GM10266 (cell line): ENCODE measurements at regions not wholly inside any gene's neighbourhood (a gene's known extent, or its start where the extent isn't known, plus 50 kb on each side); places are given as distances from the start of the nearest gene placed in this dataset.

ENCODE experiments used
- DNase-seq: peaks from one replicate; pipeline ENCODE4 v3.0.0; 2012; ENCODE audit errors: extremely low spot score
- CTCF ChIP-seq: IDR thresholded peaks from 2 replicates; pipeline ENCODE4 v1.5.1; 2012; ENCODE audit warnings: mild to moderate bottlenecking, low read depth; ENCODE audit not compliant: control insufficient read depth, insufficient read depth; ENCODE audit errors: missing control alignments

- TF ChIP-seq CTCF: no peak
- no peak for DNase-seq
These were observed 168.5 kb upstream of the RND3 start for GRCh38 chr2:150656002-150656401.

- no peak for TF ChIP-seq CTCF
- no peak for DNase-seq
These were observed 165.9 kb upstream of the RND3 start for GRCh38 chr2:150653351-150653750.

- no peak for DNase-seq
- no peak for TF ChIP-seq CTCF
These were observed 160.5 kb upstream of the RND3 start for GRCh38 chr2:150647943-150648342.

GRCh38 chr2:150646746-150647145 lies 159.3 kb upstream of the RND3 start:
- no peak for TF ChIP-seq CTCF
- DNase-seq: no peak

- no peak for DNase-seq
- no peak for TF ChIP-seq CTCF
These were observed 157.0 kb upstream of the RND3 start for GRCh38 chr2:150644298-150645067.

- no peak for DNase-seq
- TF ChIP-seq CTCF: no peak
These were observed 155.8 kb upstream of the RND3 start for GRCh38 chr2:150643114-150643725.

- no peak for TF ChIP-seq CTCF
- DNase-seq: no peak
These were observed 152.6 kb upstream of the RND3 start for GRCh38 chr2:150640039-150640438.
